NOMO-1 treated with DMSO at 0.1 percent for 48 hours (cell line): ENCODE measurements at regions not wholly inside any gene's neighbourhood (a gene's known extent, or its start where the extent isn't known, plus 50 kb on each side); places are given as distances from the start of the nearest gene placed in this dataset.
A peak's percentile ranks its signal among the peaks of the same experiment; 100 is the strongest.

Source experiments
- DNase-seq: peaks from one replicate; lab custom pipeline; 2025; ENCODE audit not compliant: unreplicated experiment; lab: John Stamatoyannopoulos, UW

GRCh38 chr18:55818284-55818683, 230.3 kb upstream of the TCF4 start:
- DNase-seq: no peak

GRCh38 chr18:55811925-55812324, 223.9 kb upstream of the TCF4 start:
- no peak for DNase-seq

- no peak for DNase-seq
Observed at GRCh38 chr18:55805666-55806065, 217.7 kb upstream of the TCF4 start.

GRCh38 chr18:55795101-55795669, 207.2 kb upstream of the TCF4 start:
- no peak for DNase-seq

- DNase-seq: no peak
Observed at GRCh38 chr18:55794288-55795052, 206.5 kb upstream of the TCF4 start.

DNA sequence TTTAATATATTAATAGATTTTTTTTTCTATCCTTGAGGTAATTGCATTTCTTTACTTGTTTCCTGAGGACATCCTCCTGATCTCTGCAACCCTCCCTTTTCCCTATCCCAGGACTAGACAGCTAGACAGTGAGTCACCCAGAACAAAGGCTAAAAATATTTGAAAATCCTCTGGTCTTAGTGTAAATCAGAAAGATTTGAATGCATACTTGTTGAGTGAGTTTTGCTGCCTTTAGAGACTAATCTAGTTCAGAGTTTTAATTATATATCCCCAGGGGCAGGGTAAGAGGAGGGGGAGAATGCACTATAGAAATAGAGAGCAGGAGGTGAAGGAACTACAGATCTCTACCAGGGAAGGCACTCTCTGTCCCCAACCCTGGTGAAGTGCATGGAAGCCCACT, 202.3 kb upstream of the TCF4 start:
- DNase-seq: no peak

GRCh38 chr18:55787536-55788073, 199.6 kb upstream of the TCF4 start:
- no peak for DNase-seq

DNA sequence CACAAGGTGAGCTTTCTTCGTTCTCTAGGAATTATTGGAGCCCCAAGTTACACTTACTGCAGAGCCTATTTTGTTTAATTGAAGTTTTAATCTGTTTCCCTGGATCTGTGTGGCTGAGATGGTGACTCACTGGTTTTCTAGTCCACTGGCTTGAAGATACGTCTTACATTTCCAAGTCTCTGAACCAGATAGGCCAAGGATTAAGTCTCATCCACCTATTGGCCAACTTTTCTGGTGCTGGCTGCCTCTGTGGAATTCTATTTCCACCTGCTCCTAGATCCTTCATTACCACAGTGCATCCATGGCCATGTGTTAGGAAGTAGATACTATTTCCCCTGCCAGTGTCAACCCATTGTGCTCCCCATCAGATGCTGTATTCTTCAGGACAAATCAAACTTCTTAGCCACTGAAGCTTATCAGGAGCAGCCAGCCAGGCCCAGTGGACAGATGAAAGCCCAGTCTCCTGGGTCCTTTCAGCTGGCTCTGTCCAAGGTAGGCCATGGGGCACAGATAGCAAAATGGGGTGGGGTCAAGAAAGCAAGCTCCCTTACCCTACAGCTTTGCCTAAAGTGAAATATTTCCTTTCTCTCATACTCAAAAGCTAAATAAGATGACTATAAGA, 198.8 kb upstream of the TCF4 start:
- no peak for DNase-seq

DNA sequence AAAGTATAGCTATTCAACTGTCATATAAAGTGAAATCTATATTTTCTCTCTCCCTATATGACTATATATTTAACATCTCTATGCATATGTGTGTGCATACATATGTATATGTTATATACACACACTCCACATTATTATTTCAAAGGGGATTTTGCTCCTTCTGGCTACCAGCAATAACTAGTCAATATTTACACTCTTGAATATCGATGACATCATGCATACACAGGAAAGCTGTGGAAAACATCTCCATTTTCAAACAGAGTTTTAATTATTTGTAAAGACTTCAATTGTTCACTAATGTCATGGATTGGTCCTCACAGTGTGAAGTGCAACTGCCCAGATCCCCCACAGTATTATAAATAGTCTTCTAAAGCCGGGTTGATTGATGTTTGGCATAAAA, 195.9 kb upstream of the TCF4 start:
- no peak for DNase-seq

DNA sequence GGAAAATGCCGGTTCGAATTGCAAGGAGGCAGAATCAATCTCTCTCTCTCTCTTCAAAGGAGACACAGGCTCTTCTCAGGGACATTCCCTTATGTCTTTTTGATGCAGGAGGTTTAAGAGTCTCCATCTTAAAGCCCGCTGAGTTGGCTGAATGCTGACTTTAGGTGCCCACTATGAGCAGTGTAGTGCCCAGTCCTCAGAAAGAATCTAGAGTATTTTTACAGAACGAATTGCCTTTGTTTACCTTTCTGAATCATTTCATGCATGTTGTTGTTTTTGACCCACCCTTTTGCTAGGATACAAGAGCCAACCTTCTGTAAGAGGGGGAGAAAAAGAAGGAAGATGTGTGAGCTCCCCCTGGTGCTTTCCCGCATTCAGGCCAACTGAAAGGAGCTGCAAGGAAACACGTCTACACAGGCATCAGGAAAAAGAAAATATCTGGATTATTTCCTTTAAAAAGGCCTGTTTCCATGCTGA, 193.5 kb upstream of the TCF4 start:
- DNase-seq: no peak

DNA sequence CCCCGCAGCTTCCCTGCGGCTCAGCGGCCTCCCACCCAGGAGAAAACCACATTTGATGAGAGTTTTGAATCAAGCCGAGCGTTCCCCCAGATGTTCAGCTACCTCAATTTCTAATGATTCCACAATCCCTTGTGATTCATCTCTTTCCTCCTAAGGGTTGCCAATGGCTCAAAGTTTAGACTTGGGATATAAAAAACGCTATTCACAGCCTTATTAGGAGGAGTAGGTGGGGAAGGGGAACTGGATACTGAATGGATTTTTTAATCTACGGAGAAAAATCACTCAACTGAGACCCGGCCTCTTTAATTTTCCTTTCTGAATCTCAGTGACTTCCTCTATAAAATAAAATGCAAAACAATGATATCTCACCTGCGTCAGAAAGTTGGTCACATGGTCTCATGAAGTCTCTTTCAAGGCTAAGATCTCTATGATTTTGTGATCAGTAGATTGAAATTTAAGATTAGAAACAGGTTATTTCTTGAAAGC, 192.6 kb upstream of the TCF4 start:
- no peak for DNase-seq

GRCh38 chr18:55779691-55780585, 191.9 kb upstream of the TCF4 start:
- no peak for DNase-seq

GRCh38 chr18:55778788-55779690, 191.0 kb upstream of the TCF4 start:
- peak; percentile 92 for DNase-seq

- no peak for DNase-seq
Observed at GRCh38 chr18:55777666-55778304, 189.8 kb upstream of the TCF4 start.

DNA sequence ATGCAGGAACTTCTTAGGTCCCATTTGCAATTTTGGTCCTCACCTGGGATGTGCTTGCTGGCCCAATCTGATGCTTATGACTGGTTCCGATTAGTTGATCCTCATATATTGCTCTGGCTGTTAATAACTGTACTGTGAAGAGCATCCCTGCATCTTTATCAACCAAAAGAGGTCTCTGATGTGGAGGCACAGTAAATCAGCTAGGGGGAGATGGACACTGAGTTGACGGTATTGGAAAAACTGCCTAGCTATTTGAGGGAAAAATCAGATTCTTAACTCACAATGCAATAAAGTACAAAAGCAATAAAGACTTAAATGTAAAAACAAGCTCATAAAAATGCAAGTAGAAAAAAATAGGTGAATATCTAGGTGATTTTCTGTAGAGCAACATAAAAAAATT, 188.0 kb upstream of the TCF4 start:
- DNase-seq: no peak

GRCh38 chr18:55774505-55774904, 186.5 kb upstream of the TCF4 start:
- DNase-seq: no peak

DNA sequence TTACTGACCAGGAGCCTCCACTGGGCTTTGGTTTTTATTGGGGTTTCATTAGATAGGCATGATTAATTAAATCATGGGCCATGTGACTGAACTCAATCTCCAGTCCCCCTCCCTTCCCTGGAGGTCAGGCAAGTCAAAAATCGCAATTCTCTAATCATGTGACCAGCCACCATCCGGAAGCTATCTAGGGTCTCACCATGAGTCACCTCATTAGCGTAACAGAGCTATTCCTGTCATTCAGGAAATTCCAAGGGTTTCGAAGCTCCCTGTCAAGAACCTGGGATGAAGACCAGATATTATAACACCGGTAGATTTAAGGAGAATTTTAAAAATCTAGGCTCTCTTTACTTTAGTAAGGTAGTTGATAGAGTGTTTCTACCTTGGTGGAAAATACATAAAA, 180.3 kb upstream of the TCF4 start:
- DNase-seq: no peak

DNA sequence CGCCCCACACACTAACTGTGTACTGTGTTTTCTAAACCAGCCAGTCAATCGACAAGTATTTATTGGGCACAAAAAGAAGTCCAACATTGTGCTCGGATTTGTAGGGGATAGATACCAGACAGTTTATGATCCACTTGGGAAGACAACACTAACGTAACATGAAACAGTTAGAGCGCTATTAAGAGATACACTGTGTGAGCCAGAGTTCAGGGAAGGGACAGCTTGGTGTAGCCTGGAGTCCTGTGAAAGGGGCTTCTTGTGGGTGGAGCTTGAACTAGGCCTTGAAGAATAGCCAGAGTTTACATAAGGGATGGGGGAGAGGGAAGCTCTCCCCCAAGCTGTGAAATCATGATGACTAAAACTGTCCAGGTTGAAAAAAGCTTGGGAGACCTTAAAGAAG, 176.4 kb upstream of the TCF4 start:
- no peak for DNase-seq

DNA sequence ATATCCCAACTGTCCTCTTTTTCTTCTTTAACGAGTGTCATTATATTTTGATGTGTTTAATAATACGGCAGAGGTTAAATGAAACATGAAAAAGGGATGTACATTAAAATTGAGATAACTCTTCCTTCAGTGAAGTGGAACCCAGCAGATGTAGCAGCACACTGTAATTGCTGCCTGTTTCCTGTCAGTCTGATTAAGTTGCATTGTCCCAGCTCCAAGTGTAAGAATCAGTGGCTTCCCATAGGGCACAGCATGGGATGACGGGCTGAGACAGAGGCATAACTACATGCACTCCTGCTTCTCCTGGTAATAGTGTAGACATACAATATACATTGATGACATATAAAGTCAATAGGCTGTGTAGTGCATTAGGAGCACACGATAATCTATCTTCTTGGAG, 175.8 kb upstream of the TCF4 start:
- DNase-seq: no peak
